ENCODE measurements at regions not wholly inside any gene's neighbourhood (a gene's known extent, or its start where the extent isn't known, plus 50 kb on each side); places are given as distances from the start of the nearest gene placed in this dataset.

DNA sequence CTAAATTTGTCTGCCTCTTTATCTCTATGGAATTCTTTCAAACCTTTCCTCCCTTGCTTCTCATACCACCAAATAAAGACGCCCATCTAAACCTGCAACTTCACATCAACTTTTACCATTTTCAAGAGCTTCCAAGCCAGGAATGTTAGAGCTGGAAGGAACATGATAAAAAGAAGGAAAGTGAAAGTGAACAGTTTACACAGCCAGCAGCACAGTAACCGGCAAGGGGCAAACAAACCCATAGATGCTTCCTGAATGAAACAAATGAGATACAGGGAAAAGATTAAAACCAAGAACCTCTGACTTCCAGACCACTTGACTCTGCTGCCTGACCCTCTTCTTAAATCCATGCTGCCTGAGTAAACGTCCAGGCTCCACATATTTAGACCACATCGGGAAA lies 231.1 kb upstream of the CA10 start:
- DNase-seq (ENCODE audit: low read depth), result no peak

DNA sequence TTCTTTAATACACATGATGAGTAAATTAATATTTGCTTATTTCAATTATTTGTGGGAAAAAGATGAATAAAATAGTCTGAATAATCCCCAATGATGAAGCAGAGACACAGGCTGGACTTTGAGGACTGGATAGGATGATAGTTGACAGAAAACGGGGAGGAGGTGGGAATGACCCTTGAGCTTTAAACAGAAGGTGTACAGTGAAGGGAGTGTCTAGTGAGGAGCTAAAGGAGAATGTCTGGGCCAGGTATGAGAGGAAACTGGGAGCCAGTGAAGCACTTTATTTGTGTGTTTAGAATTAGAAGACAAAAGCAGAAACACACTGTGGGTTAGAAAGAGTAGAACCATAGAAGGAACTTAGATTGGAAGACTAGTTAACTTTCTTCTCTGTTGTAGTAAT lies 230.4 kb upstream of the CA10 start:
- no peak for DNase-seq (ENCODE audit: low read depth)

DNA sequence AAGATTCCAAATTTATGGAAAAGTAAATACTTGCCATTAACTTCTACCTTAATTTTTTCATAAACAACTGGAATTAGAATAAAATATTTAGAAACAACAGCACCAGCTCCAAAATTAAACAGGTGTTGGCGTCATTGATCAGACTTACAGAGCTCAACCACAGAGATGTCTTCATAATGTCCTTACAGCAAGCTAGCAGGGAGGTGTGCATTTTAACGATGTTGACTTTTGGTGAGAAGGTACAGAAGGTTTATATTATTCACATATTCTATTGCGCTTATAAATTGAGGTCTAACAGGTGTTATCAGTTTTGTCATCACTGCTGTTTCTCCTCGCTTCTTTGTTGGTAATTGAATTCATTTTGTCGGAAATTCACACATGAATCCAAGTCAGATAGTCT lies 226.2 kb upstream of the CA10 start:
- no peak for DNase-seq (ENCODE audit: low read depth)

DNA sequence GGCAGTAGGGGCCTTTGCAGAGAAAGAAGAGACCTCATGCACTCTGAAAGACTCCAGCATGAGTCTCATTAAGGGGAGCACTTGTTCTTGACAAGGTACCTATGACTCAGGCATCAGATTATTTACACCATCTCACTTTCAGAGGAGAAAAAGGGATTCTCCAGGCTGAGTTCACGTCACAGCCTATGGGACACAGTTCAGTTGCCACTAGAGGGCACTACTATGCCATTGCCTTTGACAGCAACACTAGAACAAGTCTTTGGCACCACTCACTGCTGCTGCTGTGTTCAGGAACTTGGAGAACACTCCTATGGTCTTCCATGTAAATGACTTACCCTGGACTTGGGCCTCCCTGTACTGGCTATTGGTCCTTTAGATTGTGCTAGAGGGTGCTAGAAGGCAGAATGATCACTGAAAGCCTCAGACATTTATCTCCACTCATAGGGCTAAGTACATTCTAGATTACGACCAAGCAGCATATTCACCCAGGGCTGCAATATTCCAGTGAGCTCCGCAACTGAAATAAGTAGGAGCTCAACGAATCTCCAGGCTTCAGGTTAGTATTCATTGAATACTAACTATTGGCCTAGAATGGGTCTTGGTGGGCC lies 225.1 kb upstream of the CA10 start:
- peak; percentile 28 for DNase-seq (ENCODE audit: low read depth)

DNA sequence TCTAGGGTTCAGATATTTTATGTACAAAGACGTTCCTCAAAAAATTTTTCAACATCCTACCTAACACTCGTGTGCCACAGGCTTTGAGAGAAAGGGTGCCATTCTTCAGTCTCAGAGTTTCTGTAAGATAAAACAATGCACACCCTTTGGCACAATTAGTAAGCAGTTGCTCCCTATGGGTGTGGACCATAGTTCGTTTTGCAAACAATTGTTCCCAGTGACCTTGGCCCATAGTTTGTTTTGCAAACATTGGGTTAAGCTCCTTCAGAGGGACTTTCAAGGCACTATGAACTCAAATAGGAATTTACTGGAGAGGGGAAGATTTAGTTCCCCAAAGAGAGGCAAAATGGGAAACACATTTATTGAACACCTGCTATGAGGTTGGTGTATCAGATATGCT lies 220.3 kb upstream of the CA10 start:
- no peak for DNase-seq (ENCODE audit: low read depth)

DNA sequence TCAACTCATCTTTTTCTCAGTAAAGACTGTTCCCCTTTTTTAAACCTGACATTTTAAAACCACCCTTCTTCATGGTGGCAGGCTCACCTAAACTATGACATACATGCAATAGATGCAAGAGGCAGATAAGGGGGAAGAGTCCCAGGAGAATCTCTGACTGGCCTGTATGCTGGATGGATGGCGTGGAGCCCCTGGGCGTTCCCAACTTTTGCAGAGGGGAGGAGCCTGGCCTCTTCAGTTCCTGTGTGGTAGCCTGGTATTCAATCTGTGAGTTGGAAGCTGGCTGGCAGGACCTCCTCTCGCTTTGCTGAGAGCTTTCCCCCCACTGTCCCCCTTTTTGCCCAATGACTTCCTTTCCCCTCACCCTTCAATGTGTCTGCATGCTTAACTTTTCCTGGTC lies 217.6 kb upstream of the CA10 start:
- DNase-seq (ENCODE audit: low read depth), result no peak

DNA sequence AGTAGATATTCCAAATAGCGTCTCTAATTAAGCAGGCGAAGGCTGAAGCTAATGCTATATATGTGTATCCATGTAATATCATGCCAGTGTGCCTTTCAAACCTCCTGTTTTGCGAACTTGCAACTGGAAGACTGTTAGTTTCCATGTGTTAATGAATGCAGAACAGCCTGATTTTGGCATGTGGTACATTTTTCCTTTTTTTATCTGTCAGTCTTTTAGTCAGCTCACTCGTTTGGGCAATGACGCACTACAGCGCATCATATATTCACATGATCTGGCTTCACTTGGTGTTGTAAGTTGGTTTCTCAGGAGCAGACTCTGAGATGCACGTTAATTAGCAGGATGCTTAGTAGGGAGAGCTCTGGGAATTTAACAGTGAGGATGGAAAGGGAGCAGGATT lies 210.4 kb upstream of the CA10 start:
- DNase-seq (ENCODE audit: low read depth), result no peak

DNA sequence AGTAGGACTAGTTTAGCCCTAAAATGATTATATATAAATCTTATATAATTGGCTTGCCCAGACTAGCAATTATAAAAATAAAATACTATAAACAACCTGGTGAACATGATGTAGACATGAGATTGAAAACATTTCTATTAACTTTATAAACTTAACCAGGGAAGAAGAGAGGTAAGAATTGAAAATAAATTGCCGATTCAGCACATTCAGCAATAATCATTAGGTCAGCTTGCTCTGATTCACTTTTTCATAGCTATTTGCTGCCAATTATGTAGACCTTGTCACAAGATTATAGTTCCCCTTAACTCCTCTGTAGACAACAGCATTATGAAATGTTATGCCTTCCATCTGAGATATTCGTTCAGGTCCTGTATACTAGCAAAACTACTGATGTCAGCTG lies 199.3 kb upstream of the CA10 start:
- no peak for DNase-seq (ENCODE audit: low read depth)

DNA sequence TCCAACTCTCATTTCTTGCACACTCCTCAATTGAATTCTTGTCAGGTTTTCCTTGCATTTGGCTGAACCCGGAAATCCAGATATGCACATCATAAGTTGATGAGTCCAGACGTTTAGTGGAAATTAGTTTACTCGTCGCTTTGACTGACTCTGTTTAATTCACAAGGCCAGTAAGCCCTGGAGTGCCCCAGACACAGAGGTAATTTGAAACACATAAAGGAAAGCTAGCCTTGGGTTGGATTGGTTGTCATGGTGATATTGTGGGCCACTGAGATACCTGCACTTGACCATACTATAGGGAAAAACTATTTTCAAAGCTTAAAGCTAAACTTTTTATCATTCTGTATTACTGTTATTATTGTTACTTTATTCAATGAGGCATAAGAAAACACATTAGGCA lies 178.3 kb upstream of the CA10 start:
- DNase-seq (ENCODE audit: low read depth), result no peak

DNA sequence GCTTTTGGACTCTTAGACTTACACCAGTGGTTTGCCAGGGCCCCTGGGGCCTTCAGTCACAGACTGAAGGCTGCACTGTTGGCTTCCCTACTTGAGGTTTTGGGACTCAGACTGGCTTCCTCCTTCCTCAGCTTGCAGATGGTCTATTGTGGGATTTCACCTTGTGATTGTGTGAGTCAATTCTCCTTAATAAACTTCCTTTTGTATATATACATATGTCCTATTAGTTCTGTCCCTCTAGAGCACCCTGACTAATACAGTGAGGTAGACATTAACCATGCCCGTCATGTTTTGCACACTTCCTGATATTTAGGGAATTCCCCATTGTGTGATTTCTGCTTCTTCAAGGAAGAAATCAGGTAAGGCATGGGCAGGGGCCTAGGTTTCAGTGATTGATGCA lies 147.8 kb upstream of the CA10 start:
- DNase-seq (ENCODE audit: low read depth), result no peak

DNA sequence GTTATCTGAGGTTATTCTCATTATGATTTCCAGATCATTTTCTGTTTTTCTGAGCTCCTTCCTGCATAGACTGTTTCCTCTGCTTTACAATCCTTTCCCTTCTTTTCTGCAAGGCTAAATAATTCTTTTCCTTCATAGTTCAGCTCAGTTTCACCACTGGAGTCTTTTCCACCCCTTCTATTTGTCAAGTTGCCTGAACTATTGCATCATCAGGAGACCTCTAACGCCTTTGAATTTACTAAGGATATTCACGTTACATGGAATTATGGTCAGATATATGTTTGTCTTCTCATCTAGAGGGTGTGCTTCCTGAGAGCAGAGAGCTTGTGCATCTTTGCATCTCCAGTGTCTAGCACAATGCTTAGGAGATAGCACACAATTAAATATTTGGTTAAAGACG lies 140.4 kb upstream of the CA10 start:
- no peak for DNase-seq (ENCODE audit: low read depth)

DNA sequence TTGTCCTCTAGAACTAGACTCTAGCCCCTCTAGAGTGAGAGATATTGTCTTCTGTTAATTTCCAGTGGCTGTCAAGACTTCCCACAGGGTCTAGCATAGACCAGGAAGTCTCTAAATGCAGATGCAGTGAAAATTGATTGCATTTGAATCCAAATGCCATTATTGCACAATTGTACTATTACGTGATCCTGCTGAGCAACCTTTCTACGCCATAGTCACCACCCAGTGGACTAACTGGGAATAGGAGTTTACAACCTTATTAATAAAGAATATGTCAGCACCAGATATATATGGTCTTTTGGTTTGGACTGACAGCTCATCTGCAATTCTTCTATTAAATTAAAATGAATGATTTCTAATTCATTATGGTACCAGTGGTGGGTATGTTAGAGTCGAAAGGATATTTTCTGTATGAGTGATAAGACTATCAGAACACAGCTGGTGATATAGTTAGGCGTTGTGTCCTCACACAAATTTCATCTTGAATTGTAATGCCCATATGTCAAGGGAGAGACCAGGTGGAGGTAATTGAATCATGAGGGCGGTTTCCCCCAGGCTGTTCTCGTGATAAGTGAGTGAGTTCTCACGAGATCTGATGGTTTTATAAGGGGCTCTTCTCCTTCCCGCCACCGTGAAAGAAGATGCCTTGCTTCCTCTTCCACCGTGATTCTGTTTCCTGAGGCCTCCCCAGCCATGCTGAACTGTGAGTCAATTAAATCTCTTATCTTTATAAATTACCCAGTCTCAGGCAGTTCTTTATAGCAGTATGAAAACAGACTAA lies 138.9 kb upstream of the CA10 start:
- DNase-seq (ENCODE audit: low read depth), result no peak

DNA sequence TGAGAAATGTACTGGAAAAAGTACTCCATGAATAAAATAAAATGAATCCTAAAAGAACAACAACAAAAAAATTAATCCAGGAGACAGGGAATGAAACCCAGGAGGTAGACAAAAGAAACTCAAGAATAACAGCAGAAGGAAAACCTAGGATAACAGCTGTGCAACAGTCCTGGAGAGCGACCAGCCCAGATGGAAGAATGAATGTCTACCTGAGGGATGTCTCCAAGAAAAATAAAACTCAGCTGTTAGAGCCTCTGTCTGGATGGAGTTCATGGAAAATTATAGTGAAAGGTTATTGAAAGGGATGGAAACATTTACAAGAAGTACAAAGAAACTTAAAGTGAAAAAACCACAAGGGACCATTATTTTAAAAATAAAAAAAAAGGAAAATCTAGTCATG lies 135.8 kb upstream of the CA10 start:
- DNase-seq (ENCODE audit: low read depth), result no peak

DNA sequence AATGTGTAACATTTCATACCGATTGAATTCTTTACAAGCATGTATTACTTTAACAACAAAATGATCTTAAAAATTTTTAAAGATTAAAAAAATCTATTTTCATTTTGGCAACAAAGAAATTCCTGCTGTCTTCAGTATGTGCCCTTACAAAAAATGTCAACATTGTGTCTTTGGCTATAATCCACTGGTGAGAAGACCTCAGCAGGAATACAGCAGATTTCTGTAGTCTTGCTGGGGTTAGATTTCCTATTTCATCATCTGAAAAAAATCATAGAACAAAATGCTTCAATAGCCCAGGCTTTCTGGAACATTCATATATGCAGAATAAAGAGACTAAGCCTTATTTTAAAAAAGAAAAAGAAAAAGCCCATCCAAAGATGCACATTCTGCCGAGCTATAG lies 129.1 kb upstream of the CA10 start:
- DNase-seq (ENCODE audit: low read depth), result no peak

DNA sequence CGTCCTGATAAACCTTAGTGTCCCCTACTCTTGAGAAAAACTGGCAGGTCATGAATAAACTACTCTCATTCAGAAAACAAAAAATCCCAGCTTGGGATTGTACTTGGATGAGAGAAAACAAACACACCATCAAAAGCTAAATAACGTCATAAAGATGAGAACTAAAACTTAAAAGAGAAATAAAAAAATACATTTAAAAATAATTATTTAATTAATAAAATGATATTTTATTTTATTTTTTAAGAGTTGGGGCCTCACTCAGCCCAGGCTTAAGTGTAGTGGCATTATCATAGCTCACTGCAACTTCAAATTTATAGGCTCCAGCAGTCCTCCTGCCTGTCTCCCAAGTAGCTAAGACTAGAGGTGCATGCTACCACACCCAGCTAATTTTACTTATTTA lies 125.4 kb upstream of the CA10 start:
- DNase-seq (ENCODE audit: low read depth), result no peak

DNA sequence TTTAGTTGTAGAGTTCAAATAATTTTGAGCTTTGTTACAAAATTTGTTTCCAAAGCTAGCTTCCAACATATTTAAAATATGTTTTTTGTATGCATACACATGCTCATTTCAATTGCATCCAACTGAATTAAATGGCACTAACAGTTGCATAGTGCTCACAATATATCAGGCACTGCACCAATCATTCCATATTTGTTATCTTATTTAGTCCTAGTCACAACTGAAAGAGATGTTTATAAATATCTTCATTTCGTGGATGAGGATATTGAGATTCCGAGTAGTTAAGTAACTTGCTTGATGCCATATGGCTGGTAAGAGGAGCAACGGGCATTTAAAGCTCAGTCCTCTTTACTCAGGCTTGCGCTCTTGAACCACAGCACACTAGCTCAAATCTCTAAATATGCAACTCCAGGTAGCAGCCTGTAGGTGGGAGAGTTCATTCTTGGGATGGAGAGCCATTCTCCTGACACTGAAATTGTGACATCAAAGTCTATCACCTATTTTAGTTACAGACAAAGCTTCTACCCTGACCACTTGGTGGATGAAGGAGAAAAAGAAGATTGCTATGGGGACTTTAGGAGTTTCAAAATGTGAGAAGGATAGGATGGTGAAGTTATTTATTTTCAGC lies 118.0 kb upstream of the CA10 start:
- no peak for DNase-seq (ENCODE audit: low read depth)

DNA sequence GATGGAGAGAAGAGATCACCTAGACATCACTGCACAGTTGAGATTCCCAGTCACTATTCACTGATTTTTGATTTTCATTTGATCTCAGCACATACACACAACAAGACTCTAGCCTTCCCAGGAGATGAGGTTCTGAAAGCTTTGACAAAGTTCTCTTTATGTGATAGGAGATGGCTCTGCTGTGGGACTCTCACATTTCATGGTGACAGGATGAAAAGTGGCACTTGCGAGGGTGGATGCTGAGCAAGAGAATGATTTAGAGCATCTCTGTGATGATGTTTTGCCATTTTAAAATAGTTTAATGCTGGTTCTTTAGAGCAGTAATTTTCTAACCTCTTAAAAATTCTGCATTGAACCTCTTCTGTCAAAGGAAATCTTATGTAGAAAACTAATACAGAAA lies 113.3 kb upstream of the CA10 start:
- no peak for DNase-seq (ENCODE audit: low read depth)

DNA sequence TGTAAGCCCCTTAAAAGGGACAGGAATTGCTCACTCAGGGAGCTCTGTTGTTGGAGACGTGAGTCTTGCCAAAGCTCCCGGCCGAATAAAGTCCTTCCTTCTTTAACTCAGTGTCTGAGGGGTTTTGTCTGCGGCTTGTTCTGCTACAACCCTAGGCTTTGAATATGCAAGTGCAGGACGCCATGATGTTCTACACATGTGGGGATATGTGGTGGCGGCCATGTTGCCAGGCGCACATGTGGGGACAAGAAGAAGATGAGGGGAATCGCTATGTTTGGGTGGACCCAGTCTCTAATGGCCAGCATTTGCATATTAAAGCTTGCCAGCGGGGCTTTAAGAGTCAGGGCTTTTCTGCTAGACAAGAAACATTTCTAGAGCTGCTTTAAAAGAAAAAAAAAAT lies 96.8 kb upstream of the CA10 start:
- no peak for DNase-seq (ENCODE audit: low read depth)

DNA sequence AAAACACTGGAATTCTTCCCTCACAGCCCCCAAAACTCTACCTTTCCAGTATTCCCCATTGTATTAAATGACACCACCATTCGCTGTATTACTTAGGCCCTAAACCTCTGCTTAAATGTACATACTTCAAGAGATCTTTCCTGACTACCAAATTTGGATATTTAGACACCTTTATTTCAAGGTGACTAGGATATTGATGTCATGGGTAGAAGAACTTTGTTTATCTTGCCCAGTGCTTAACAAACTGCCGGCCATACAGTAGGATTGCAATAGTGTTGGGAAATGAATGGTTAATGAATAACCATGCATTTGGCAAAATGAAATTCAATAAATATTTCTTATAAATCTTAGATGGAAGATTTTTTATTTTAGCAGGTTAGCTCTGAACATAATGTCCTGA lies 86.2 kb upstream of the CA10 start:
- no peak for DNase-seq (ENCODE audit: low read depth)

DNA sequence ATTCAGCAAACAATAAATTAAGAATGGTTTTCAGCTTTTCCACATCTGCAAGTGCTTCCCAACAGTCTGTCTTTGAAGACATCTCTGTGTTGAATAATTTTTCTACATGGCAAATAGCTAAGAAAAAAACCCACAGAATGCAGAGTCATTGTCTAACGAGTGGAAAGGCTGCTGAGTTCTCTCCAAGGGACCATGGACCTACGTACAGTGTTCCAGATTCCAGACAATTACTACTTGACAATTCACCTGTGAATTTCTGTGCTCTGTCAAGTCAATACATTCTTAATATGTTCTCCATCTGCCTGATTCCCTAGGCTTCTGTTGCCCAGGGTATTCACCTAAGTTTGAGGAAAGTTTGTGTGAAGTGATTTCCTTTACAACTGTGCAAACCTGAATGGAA lies 83.8 kb upstream of the CA10 start:
- no peak for DNase-seq (ENCODE audit: low read depth)

DNA sequence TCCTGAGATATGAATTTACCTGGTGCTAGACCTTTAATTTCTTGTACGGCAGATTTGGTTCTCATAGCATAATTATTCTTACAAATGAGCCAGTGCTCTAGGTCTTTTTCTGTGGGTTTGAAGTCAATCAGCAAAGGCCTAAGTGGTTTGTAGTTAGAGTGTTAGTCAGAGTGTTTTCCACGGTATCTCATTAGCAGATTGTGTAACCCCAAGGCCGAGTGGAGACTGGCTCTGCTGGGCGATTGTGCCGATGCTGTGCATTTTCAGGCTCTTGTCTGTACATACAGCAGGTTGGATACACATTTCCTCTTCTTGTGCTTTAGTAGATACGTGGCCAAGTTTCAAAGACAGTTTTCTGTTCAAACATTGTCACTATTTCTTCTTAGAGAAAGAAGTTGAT lies 78.6 kb upstream of the CA10 start:
- no peak for DNase-seq (ENCODE audit: low read depth)

DNA sequence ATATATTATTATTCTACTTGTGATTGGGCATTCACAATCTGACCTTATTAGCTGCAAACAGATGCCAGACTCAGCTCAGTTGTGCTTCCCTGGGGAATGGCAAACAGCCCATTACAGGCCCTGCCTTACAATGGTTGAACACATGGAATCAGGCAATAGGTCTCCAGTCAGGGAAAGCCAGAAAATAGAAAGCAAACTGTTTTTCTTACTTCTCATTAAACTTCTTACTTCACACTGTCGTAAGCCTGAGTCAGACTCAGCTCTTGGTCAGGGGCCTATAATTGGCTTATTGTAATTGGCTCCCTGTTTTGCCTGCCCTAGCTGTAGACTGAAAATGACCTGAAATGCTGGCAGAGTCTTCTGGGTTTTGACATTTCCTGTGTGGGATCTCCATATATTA lies 77.0 kb upstream of the CA10 start:
- DNase-seq (ENCODE audit: low read depth), result no peak

DNA sequence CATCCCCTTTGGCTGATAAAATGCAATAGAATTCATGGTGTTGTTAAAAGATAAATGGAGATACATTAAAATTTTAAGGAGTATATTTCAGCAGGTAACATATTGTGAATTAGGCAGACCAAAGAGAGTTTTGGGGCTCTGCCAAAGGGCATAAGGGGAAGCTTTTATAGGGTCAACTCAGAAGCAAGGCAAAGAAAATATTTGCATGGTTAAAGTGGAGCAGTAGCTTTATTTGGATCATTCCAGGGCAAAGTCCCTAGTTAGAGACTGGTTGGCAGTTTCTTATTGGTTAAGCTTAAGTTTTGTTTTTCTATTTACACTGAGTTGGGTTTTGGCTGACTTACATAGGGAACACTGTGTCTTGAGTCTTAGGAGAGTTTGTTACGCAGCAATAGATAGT lies 75.1 kb upstream of the CA10 start:
- DNase-seq (ENCODE audit: low read depth), result no peak

DNA sequence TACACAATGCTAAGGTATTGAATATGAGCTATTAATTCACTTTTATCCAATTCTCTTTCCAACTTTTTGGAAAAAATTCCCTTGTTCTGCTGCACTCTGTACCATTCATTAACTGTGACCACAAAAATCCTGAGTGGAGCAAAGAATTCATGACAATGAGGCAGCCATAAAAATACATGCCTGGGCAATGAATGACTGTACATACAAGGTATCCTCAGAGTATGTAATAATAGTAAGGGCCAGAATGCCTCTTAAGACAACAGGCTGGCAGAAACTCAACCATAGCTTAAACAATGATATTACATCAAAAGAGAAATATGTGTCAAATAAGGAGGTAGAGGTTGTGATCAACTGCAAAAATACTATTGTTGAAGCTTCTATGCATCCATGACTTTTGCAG lies 74.7 kb upstream of the CA10 start:
- DNase-seq (ENCODE audit: low read depth), result no peak

Data from fibroblast of the conjunctiva (primary cell).